ENCODE measurements at regions not wholly inside any gene's neighbourhood (a gene's known extent, or its start where the extent isn't known, plus 50 kb on each side); places are given as distances from the start of the nearest gene placed in this dataset.
A peak's percentile ranks its signal among the peaks of the same experiment; 100 is the strongest.

- intact Hi-C loops (cut with DNase I; ENCODE audit: low total_unique reads), result no loop called here
- no peak overlapping the region for H3K27ac ChIP-seq
- no peaks in the 10 kb centered on the region for H3K9me3 ChIP-seq
- no peaks in the 10 kb centered on the region for H3K4me1 ChIP-seq
- no peaks in the 10 kb centered on the region for H3K27me3 ChIP-seq
- no peaks in the 10 kb centered on the region for H3K36me3 ChIP-seq (ENCODE audit: low read depth, missing control alignments)
- no peak overlapping the region for H3K4me3 ChIP-seq
- WGBS, 2 donors, result 67 to 69% methylated on average over 5 of the region's 5 CpGs
- TF ChIP-seq POLR2A (IDR thresholded peaks at IDR 0.05), result no peak
- TF ChIP-seq CTCF (IDR thresholded peaks at IDR 0.05), result no peak
- DNase-seq, result no peak
Observed at GRCh38 chr6:41404182-41404845, 68.9 kb downstream of the NCR2 start.

- no peaks in the 10 kb centered on the region for H3K27me3 ChIP-seq
- H3K36me3 ChIP-seq (ENCODE audit: low read depth, missing control alignments), result no peaks in the 10 kb centered on the region
- 42 to 57% methylated on average over 15 of the region's 15 CpGs for WGBS, 2 donors
- H3K4me3 ChIP-seq, result peak overlapping the region in 1 of 2 donors; percentile 33
- no peak for TF ChIP-seq POLR2A (IDR thresholded peaks at IDR 0.05)
- no peak for TF ChIP-seq CTCF (IDR thresholded peaks at IDR 0.05)
- H3K9me3 ChIP-seq, result no peaks in the 10 kb centered on the region
- intact Hi-C loops (cut with DNase I; ENCODE audit: low total_unique reads), result no loop called here
- DNase-seq, result no peak
- H3K4me1 ChIP-seq, result no peaks in the 10 kb centered on the region
- H3K27ac ChIP-seq, result no peak overlapping the region
Observed at GRCh38 chr6:41405941-41406727, 70.7 kb downstream of the NCR2 start.

GRCh38 chr6:41406728-41407489 lies 71.5 kb downstream of the NCR2 start:
- Histone ChIP-seq H3K36me3 (ENCODE audit: low read depth, missing control alignments) (no peaks in the 10 kb centered on the region), H3K4me3 (peak overlapping the region in 1 of 2 donors; percentile 33), H3K27ac (no peak overlapping the region), H3K9me3 (no peaks in the 10 kb centered on the region), H3K27me3 (no peaks in the 10 kb centered on the region), H3K4me1 (no peaks in the 10 kb centered on the region)
- DNase-seq, result no peak
- intact Hi-C loops (cut with DNase I; ENCODE audit: low total_unique reads), result no loop called here
- WGBS, 2 donors, result 45 to 66% methylated on average over 40 to 63 of the region's 63 CpGs
- TF ChIP-seq POLR2A (IDR thresholded peaks at IDR 0.05), result no peak
- TF ChIP-seq CTCF (IDR thresholded peaks at IDR 0.05), result no peak

GRCh38 chr6:41408576-41408975 lies 73.2 kb downstream of the NCR2 start:
- WGBS, 2 donors, result 56 to 60% methylated on average over 13 to 20 of the region's 20 CpGs
- H3K27me3 ChIP-seq, result no peaks in the 10 kb centered on the region
- no peaks in the 10 kb centered on the region for H3K4me1 ChIP-seq
- no peaks in the 10 kb centered on the region for H3K36me3 ChIP-seq (ENCODE audit: low read depth, missing control alignments)
- intact Hi-C loops (cut with DNase I; ENCODE audit: low total_unique reads), result no loop called here
- no peaks in the 10 kb centered on the region for H3K9me3 ChIP-seq
- no peak for DNase-seq
- no peak for TF ChIP-seq CTCF (IDR thresholded peaks at IDR 0.05)
- no peak for TF ChIP-seq POLR2A (IDR thresholded peaks at IDR 0.05)
- no peak overlapping the region for H3K27ac ChIP-seq
- peak overlapping the region in 1 of 2 donors; percentile 26 for H3K4me3 ChIP-seq
